Kidney capillary endothelial cell (primary cell): ENCODE measurements at regions not wholly inside any gene's neighbourhood (a gene's known extent, or its start where the extent isn't known, plus 50 kb on each side); places are given as distances from the start of the nearest gene placed in this dataset.

Experiments used
- DNase-seq: peaks from one replicate; pipeline ENCODE4 v3.0.0-alpha.2; 2018; ENCODE audit warnings: low spot score

GRCh38 chr18:45119876-45120275, 439.2 kb downstream of the SETBP1 start:
- DNase-seq = no peak

- no peak for DNase-seq
Measured at GRCh38 chr18:45121146-45121545, 440.5 kb downstream of the SETBP1 start.

- no peak for DNase-seq
Measured at GRCh38 chr18:45122506-45122905, 441.8 kb downstream of the SETBP1 start.

- DNase-seq = no peak
Measured at GRCh38 chr18:45127405-45127804, 446.7 kb downstream of the SETBP1 start.

- DNase-seq = no peak
Measured at GRCh38 chr18:45133276-45133675, 452.6 kb downstream of the SETBP1 start.

GRCh38 chr18:45136381-45137086, 455.8 kb downstream of the SETBP1 start:
- no peak for DNase-seq

- DNase-seq = no peak
Measured at GRCh38 chr18:45137087-45137419, 456.4 kb downstream of the SETBP1 start.

GRCh38 chr18:45139478-45139877, 458.8 kb downstream of the SETBP1 start:
- no peak for DNase-seq

GRCh38 chr18:45142868-45143267, 462.2 kb downstream of the SETBP1 start:
- no peak for DNase-seq

- DNase-seq = no peak
Measured at GRCh38 chr18:45149712-45150111, 465.6 kb upstream of the SLC14A2 start.

- no peak for DNase-seq
Measured at GRCh38 chr18:45151645-45152044, 463.6 kb upstream of the SLC14A2 start.

GRCh38 chr18:45155526-45155925, 459.8 kb upstream of the SLC14A2 start:
- no peak for DNase-seq

GRCh38 chr18:45156946-45157345, 458.3 kb upstream of the SLC14A2 start:
- no peak for DNase-seq

GRCh38 chr18:45157576-45157975, 457.7 kb upstream of the SLC14A2 start:
- no peak for DNase-seq

GRCh38 chr18:45161850-45162249, 453.4 kb upstream of the SLC14A2 start:
- DNase-seq = no peak

- DNase-seq = no peak
Measured at GRCh38 chr18:45163871-45164270, 451.4 kb upstream of the SLC14A2 start.

- no peak for DNase-seq
Measured at GRCh38 chr18:45164551-45164950, 450.7 kb upstream of the SLC14A2 start.

GRCh38 chr18:45165176-45165713, 450.0 kb upstream of the SLC14A2 start:
- no peak for DNase-seq

GRCh38 chr18:45165871-45166270, 449.4 kb upstream of the SLC14A2 start:
- no peak for DNase-seq

- no peak for DNase-seq
Measured at GRCh38 chr18:45166341-45166835, 448.9 kb upstream of the SLC14A2 start.

- no peak for DNase-seq
Measured at GRCh38 chr18:45166836-45167551, 448.3 kb upstream of the SLC14A2 start.

GRCh38 chr18:45167631-45168280, 447.5 kb upstream of the SLC14A2 start:
- no peak for DNase-seq
